Sciatic nerve (tissue), 2 donors: ENCODE measurements at regions not wholly inside any gene's neighbourhood (a gene's known extent, or its start where the extent isn't known, plus 50 kb on each side); places are given as distances from the start of the nearest gene placed in this dataset.
A peak's percentile ranks its signal among the peaks of the same experiment; 100 is the strongest.
"Not testable (repeated sequence)": the region's sequence is repeated elsewhere in the genome, so short reads cannot be mapped to it uniquely, and the experiment has no call there.

Experiments used
- ATAC-seq: fragments of 200-7000 bp; cut with Tn5 transposase; one replicate; pipeline ENCODE4 v1.9.1; 2020; ENCODE audit warnings: mild to moderate bottlenecking, moderate library complexity
- DNase-seq: peaks from one replicate; pipeline ENCODE4 v3.0.0-alpha.2; 2020; ENCODE audit warnings: low spot score
- intact Hi-C: fragments of 100-400 bp; cut with DNase I; formaldehyde crosslinking; loops from one replicate; pipeline ENCODE4 v1.14.2; 2022
- donor health status: DM: no; HTN: no; CAD: no.
- donor health status: DM: no; HTN: no; CAD: no.

GRCh38 chr2:188016917-188017316, 274.8 kb upstream of the GULP1 start:
- ATAC-seq: no peak
- intact Hi-C loops: no loop called here
- DNase-seq: no peak

GRCh38 chr2:188022389-188022788, 269.3 kb upstream of the GULP1 start:
- DNase-seq (no peak), ATAC-seq (no peak)
- intact Hi-C loops: no loop called here

GRCh38 chr2:188023035-188023434, 268.6 kb upstream of the GULP1 start:
- intact Hi-C loops: no loop called here
- ATAC-seq (no peak), DNase-seq (no peak)

- DNase-seq (no peak), ATAC-seq (peak; percentile 73)
- intact Hi-C loops: no loop called here
Observed at GRCh38 chr2:188024811-188025210, 266.9 kb upstream of the GULP1 start.

DNA sequence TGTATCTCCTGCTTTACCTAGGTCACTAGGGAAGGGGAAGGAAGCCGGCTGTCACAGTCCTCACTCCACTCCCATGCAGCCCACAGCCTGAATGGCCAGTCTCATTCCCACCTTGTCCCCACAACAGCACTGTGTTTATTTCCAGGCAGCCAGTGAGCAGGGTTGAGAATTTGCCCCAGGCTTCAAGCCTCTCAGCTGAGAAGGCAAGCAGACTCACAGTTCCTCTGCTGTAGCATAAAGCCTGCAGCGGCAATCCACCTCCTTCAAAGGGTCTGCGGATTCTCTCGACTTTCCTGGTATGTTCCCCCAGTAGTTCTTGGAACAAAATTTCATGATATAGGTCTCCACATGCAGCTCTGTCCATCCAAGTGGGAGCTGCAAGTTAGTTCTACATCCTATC, 262.9 kb upstream of the GULP1 start:
- no peak for ATAC-seq

GRCh38 chr2:188032306-188032705, 259.4 kb upstream of the GULP1 start:
- DNase-seq (no peak), ATAC-seq (no peak)
- intact Hi-C loops: no loop called here

More for the DNA sequence above, 262.9 kb upstream of the GULP1 start:
- intact Hi-C loops: no loop called here
- DNase-seq: no peak

DNA sequence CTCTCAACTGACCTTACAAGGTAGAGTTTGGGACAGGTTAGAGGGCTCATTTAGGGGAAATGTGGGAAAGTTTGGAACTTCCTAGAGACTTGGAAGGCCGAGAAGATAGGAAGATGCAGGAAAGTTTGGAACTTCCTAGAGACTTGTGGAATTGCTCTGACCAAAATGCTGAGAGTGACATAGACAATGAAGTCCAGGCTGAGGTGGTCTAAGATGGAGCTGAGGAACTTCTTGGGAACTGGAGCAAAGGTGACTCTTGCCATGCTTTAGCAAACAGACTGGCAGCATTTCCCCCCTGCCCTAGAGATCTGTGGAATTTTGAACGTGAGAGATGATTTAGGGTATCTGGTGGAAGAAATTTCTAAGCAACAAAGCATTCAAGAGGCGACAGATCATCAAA, 258.9 kb upstream of the GULP1 start:
- DNase-seq (no peak), ATAC-seq (no peak)
- intact Hi-C loops: no loop called here

DNA sequence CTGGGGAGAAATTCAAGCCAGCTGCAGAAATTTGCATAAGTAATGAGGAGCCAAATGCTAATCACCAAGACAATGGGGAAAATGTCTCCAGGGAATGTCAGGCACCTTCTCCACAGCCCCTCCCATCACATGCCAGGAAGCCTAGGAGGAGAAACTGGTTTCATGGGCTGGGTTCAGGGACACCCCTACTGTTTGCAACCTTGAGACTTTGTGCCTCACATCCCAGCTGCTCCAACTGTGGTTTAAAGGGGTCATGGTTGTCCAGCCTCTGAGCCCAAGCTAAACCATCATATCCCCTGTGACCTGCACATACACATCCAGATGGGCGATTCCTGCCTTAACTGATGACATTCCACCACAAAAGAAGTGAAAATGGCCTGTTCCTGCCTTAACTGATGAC, 258.4 kb upstream of the GULP1 start:
- ATAC-seq, DNase-seq, intact Hi-C loops: not testable (repeated sequence)

GRCh38 chr2:188034102-188034501, 257.6 kb upstream of the GULP1 start:
- intact Hi-C loops, ATAC-seq: not testable (repeated sequence)

DNA sequence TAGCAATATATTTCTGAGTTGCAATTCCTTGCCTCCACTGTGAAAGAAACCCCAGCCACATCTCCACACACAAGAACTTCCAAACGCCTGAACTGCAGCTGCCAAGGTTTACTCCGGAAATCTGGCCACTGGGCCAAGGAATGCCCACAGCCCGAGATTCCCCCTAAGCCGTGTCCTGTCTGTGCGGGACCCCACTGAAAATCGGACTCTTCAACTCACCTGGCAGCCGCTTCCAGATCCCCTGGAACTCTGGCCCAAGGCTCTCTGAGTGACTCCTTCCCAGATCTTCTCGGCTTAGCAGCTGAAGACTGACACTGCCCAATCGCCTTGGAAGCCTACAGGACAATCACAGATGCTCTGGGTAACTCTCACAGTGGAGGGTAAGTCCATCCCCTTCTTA, 256.3 kb upstream of the GULP1 start:
- intact Hi-C loops, DNase-seq, ATAC-seq: not testable (repeated sequence)

More at GRCh38 chr2:188034102-188034501, 257.6 kb upstream of the GULP1 start:
- not testable (repeated sequence) for DNase-seq

GRCh38 chr2:188036786-188037185, 254.9 kb upstream of the GULP1 start:
- intact Hi-C loops, DNase-seq, ATAC-seq: not testable (repeated sequence)

DNA sequence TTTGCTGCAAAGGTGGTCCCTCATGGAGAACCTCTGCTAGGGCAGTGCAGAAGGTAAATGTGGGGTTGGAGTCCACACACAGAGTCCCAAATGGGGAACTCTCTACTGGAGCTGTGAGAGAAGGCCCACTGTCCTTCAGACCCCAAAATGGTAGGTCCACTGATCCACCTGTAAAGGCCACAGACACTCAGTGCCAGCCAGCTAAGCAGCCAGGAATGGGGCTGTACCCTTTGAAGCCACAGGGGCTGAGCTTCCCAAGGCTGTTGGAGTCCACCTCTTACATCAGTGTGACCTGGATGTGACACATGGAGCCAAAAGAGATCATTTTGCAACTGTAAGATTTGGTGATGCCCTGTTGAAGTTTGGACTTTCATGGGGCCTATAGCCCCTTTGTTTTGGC, 252.4 kb upstream of the GULP1 start:
- intact Hi-C loops: no loop called here
- ATAC-seq (no peak), DNase-seq (no peak)

- no peak for ATAC-seq
- intact Hi-C loops: no loop called here
- no peak for DNase-seq
Observed at GRCh38 chr2:188042412-188042811, 249.3 kb upstream of the GULP1 start.

DNA sequence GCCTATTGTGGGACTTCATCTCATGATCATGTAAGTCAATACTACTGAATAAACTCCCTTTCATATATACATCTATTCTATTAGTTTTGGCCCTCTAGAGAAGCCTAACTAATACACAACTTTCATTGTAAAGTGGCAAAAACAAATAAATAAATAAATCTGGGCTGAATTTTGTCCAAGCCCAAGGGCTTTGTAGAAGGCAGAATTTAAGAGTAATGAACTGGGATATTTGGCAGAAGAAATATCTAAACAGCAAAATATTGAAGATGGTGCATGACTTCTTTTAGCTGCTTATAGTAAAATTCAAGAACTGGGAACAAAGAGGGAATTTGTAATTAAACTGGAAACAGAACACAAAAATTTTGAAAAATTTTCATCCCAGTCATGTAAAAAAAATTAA, 246.7 kb upstream of the GULP1 start:
- ATAC-seq (no peak), DNase-seq (no peak)
- intact Hi-C loops: no loop called here

- ATAC-seq: no peak
- intact Hi-C loops: no loop called here
- DNase-seq: no peak
Observed at GRCh38 chr2:188046437-188046836, 245.2 kb upstream of the GULP1 start.

DNA sequence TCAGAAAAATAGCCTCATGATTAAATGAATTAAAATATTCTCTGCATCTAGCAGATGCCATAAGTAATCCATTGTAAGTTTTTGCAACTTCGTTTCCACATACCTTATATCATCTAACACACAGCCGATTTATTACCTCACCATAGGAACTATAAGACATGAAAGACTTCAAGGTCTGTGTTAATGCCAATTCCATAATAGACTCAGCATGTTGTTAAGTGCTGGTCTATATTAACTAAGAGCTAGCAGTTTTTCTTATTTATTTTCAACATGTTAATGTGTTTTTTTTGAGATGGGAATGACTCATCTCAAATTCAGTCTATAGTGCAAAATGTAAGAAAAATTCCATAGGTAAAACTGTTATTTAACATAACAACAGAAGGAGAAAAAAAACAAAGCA, 243.9 kb upstream of the GULP1 start:
- ATAC-seq: no peak
- intact Hi-C loops: no loop called here
- DNase-seq: no peak

- intact Hi-C loops: no loop called here
Observed at GRCh38 chr2:188050726-188051125, 240.9 kb upstream of the GULP1 start.

GRCh38 chr2:188051706-188052105, 240.0 kb upstream of the GULP1 start:
- ATAC-seq (no peak), DNase-seq (no peak)
- intact Hi-C loops: no loop called here

More at GRCh38 chr2:188050726-188051125, 240.9 kb upstream of the GULP1 start:
- ATAC-seq (no peak), DNase-seq (no peak)

GRCh38 chr2:188065386-188065785, 226.3 kb upstream of the GULP1 start:
- DNase-seq: no peak

GRCh38 chr2:188068093-188068492, 223.6 kb upstream of the GULP1 start:
- DNase-seq (no peak), ATAC-seq (no peak)
- intact Hi-C loops: no loop called here

More at GRCh38 chr2:188065386-188065785, 226.3 kb upstream of the GULP1 start:
- ATAC-seq: no peak
- intact Hi-C loops: no loop called here

DNA sequence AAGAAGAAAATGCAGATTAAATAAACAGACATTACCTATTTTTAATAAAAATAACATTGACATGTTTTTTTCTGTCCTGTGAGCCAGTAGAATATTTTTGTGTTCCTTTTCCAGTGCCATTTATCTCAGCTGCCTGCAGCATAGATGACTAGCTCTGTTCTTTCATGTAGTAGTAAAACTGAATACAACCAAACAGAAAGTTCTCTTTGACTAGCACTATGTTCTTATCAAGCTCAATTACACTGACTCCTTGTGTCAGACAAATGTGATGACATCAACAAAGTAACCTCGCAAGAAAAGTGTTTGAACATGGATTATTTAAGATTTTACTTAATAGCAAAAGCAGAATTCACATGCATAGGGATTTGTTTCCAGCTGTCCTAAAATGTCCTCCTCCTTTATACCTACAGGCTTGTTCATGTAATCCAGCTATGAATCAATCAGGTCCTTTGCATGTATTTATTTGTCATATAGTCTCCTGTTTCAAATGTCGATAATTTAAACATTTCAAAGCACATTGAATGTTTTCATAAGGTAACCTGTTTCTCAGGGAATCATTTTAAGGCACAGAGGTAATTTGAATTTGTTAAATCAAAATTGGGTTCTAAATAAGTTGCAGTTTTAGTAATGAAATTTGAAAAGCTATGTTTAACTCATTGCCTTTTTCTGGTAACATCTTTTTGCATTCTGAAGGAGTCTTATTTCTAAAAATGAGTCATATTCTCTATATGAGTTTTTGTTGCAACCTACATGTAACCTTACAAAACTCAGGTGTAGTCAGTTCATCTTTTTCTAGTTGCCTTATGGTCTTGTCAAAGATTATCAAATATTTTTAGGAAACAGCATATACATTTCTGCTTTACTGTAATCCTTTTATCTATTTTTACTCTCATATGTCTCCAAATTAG, 215.3 kb upstream of the GULP1 start:
- intact Hi-C loops: no loop called here
- no peak for DNase-seq
- no peak for ATAC-seq
